ENCODE measurements at regions not wholly inside any gene's neighbourhood (a gene's known extent, or its start where the extent isn't known, plus 50 kb on each side); places are given as distances from the start of the nearest gene placed in this dataset.

DNA sequence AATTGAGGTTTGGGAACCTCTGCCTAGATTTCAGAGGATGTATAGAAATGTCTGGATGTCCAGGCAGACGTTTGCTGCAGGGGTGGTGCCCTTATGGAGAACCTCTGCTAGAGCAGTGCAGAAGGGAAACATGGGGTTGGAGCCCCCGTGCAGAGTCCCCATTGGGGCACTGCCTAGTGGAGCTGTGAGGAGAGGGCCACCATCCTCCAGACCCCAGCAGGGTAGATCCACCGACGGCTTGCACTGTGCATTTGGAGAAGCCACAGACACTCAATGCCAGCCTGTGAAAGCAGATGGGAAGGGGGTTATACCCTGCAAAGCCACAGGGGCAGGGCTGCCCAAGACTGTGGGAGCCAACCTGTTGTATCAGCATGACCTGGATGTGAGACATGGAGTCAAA lies 354.6 kb downstream of the ZNF326 start:
- TF ChIP-seq, protein P1, sequence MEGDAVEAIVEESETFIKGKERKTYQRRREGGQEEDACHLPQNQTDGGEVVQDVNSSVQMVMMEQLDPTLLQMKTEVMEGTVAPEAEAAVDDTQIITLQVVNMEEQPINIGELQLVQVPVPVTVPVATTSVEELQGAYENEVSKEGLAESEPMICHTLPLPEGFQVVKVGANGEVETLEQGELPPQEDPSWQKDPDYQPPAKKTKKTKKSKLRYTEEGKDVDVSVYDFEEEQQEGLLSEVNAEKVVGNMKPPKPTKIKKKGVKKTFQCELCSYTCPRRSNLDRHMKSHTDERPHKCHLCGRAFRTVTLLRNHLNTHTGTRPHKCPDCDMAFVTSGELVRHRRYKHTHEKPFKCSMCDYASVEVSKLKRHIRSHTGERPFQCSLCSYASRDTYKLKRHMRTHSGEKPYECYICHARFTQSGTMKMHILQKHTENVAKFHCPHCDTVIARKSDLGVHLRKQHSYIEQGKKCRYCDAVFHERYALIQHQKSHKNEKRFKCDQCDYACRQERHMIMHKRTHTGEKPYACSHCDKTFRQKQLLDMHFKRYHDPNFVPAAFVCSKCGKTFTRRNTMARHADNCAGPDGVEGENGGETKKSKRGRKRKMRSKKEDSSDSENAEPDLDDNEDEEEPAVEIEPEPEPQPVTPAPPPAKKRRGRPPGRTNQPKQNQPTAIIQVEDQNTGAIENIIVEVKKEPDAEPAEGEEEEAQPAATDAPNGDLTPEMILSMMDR (IDR thresholded peaks at IDR 0.05; ENCODE audit: insufficient read depth, low read length), result no peak
- TF ChIP-seq, protein P2, sequence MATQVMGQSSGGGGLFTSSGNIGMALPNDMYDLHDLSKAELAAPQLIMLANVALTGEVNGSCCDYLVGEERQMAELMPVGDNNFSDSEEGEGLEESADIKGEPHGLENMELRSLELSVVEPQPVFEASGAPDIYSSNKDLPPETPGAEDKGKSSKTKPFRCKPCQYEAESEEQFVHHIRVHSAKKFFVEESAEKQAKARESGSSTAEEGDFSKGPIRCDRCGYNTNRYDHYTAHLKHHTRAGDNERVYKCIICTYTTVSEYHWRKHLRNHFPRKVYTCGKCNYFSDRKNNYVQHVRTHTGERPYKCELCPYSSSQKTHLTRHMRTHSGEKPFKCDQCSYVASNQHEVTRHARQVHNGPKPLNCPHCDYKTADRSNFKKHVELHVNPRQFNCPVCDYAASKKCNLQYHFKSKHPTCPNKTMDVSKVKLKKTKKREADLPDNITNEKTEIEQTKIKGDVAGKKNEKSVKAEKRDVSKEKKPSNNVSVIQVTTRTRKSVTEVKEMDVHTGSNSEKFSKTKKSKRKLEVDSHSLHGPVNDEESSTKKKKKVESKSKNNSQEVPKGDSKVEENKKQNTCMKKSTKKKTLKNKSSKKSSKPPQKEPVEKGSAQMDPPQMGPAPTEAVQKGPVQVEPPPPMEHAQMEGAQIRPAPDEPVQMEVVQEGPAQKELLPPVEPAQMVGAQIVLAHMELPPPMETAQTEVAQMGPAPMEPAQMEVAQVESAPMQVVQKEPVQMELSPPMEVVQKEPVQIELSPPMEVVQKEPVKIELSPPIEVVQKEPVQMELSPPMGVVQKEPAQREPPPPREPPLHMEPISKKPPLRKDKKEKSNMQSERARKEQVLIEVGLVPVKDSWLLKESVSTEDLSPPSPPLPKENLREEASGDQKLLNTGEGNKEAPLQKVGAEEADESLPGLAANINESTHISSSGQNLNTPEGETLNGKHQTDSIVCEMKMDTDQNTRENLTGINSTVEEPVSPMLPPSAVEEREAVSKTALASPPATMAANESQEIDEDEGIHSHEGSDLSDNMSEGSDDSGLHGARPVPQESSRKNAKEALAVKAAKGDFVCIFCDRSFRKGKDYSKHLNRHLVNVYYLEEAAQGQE (IDR thresholded peaks at IDR 0.05; ENCODE audit: insufficient replicate concordance, low read depth), result no peak
- no peak for TF ChIP-seq POLR2AphosphoS5 (IDR thresholded peaks at IDR 0.05; ENCODE audit: low read depth)
- no peak for TF ChIP-seq SPI1 (IDR thresholded peaks at IDR 0.05; ENCODE audit: borderline replicate concordance, low read depth)
- TF ChIP-seq GABPA (IDR thresholded peaks at IDR 0.05; ENCODE audit: low read depth), result no peak

Measured in HL-60 (cell line).